OCI-LY1 (cell line): ENCODE measurements at regions not wholly inside any gene's neighbourhood (a gene's known extent, or its start where the extent isn't known, plus 50 kb on each side); places are given as distances from the start of the nearest gene placed in this dataset.
"Not testable (repeated sequence)": the region's sequence is repeated elsewhere in the genome, so short reads cannot be mapped to it uniquely, and the experiment has no call there.

Experiments used
- CTCF ChIP-seq: fragments of 200-600 bp; sonication (generic), shearing (Covaris generic); IDR thresholded peaks from 2 replicates; pipeline ENCODE4 v1.5.1; 2017; ENCODE audit warnings: mild to moderate bottlenecking, antibody characterized with exemption, low read length, moderate library complexity, mixed read lengths
- EZH2 ChIP-seq: fragments of 200-600 bp; sonication (generic), shearing (Covaris generic); IDR thresholded peaks from 2 replicates; pipeline ENCODE4 v1.8.0; 2017; ENCODE audit warnings: borderline replicate concordance, mixed run types, mild to moderate bottlenecking, antibody characterized with exemption, low read length, moderate library complexity, mixed read lengths

- not testable (repeated sequence) for TF ChIP-seq CTCF, EZH2
These were observed 576.0 kb upstream of the CPEB2 start for GRCh38 chr4:14426297-14426696.
